H1 (cell line): ENCODE measurements at regions not wholly inside any gene's neighbourhood (a gene's known extent, or its start where the extent isn't known, plus 50 kb on each side); places are given as distances from the start of the nearest gene placed in this dataset.
A peak's percentile ranks its signal among the peaks of the same experiment; 100 is the strongest.

ENCODE experiments used
- CTCF ChIA-PET: fragments of 300-600 bp; sonication (Branson Sonifier 250); formaldehyde crosslinking; loops from one replicate; lab custom pipeline; 2021; ENCODE audit not compliant: partially characterized antibody; lab: Charles Lee
- POLR2A ChIA-PET: fragments of 300-600 bp; sonication (Branson Sonifier 250); formaldehyde crosslinking; loops from one replicate; lab custom pipeline; 2021; ENCODE audit warnings: inconsistent platforms; ENCODE audit not compliant: partially characterized antibody; lab: Charles Lee
- DNase-seq, 2 experiments: peaks; one replicate each; pipeline versions ENCODE4 v3.0.0 to v3.0.0-alpha.2; 2010 to 2022; ENCODE audit warnings: low spot score in 2 of 2, low read depth in 1 of 2, mixed read lengths in 1 of 2
- FAIRE-seq: peaks from 2 replicates; lab custom pipeline; 2011; peaks lifted over from hg19 to GRCh38; lab: Jason Lieb, UNC
- H2AFZ ChIP-seq: 2 replicates; pipeline ENCODE4 v1.8.1; 2012; ENCODE audit warnings: low read length, inconsistent platforms
- H2AK5ac ChIP-seq: 2 replicates; pipeline ENCODE4 v1.6.1; 2013; ENCODE audit warnings: low read depth, low read length
- H2BK120ac ChIP-seq: replicated peaks from 2 replicates; pipeline ENCODE3; 2013; ENCODE audit warnings: low read depth, low read length, inconsistent platforms
- H2BK12ac ChIP-seq: 2 replicates; pipeline ENCODE4 v1.6.1; 2013; ENCODE audit warnings: low read depth, low read length
- H2BK15ac ChIP-seq: 2 replicates; pipeline ENCODE4 v1.6.1; 2013; ENCODE audit warnings: low read length
- H2BK20ac ChIP-seq: 2 replicates; pipeline ENCODE4 v1.6.1; 2013; ENCODE audit warnings: low read length
- H2BK5ac ChIP-seq: 2 replicates; pipeline ENCODE4 v1.6.1; 2013; ENCODE audit warnings: low read depth, low read length
- H3K14ac ChIP-seq: 2 replicates; pipeline ENCODE4 v1.6.1; 2013; ENCODE audit warnings: inconsistent platforms; ENCODE audit not compliant: insufficient read length
- H3K18ac ChIP-seq: 2 replicates; pipeline ENCODE4 v1.6.1; 2013; ENCODE audit warnings: low read length; ENCODE audit errors: extremely low read depth
- H3K23ac ChIP-seq: 2 replicates; pipeline ENCODE4 v1.6.1; 2013; ENCODE audit warnings: inconsistent platforms; ENCODE audit not compliant: insufficient read length
- H3K23me2 ChIP-seq: 2 replicates; pipeline ENCODE4 v1.6.1; 2013; ENCODE audit warnings: low read depth, low read length
- H3K27ac ChIP-seq: 2 replicates; pipeline ENCODE4 v1.6.1; 2011; ENCODE audit warnings: low read depth, low read length, inconsistent platforms
- H3K27me3 ChIP-seq, 4 experiments: replicated peaks in 1 of 4; 1 replicate in 1 of 4; 2 replicates in 3 of 4; pipeline versions ENCODE4 v1.6.1 to v1.8.1; 2011 to 2013; ENCODE audit warnings: low read length in 3 of 4, mild to moderate bottlenecking in 3 of 4, inconsistent platforms in 2 of 4, mixed read lengths in 2 of 4, moderate library complexity in 1 of 4; ENCODE audit not compliant: control insufficient read depth in 3 of 4, insufficient read depth in 3 of 4; ENCODE audit errors: extremely low read depth in 1 of 4
- H3K36me3 ChIP-seq, 4 experiments: 2 replicates each; pipeline versions ENCODE4 v1.6.1 to v1.8.1; 2011 to 2013; ENCODE audit warnings: mild to moderate bottlenecking in 4 of 4, low read length in 3 of 4, moderate library complexity in 2 of 4, control low read depth in 1 of 4, inconsistent platforms in 1 of 4; ENCODE audit not compliant: insufficient read depth in 4 of 4, control insufficient read depth in 2 of 4
- H3K4ac ChIP-seq: replicated peaks from 2 replicates; pipeline ENCODE3; 2013; ENCODE audit warnings: low read length, low read depth, mixed read lengths, inconsistent platforms; ENCODE audit not compliant: insufficient read length
- H3K4me1 ChIP-seq, 4 experiments: replicated peaks in 1 of 4; 1 replicate in 1 of 4; 2 replicates in 3 of 4; pipeline versions ENCODE4 v1.6.1 to v1.8.1; 2011 to 2013; ENCODE audit warnings: low read length in 3 of 4, inconsistent platforms in 2 of 4, mixed read lengths in 1 of 4; ENCODE audit not compliant: insufficient read depth in 4 of 4, control insufficient read depth in 3 of 4
- H3K4me2 ChIP-seq, 2 experiments: 2 replicates each; pipeline versions ENCODE4 v1.6.1 to v1.8.1; 2011 to 2013; ENCODE audit warnings: low read depth in 2 of 2, low read length in 2 of 2, control low read depth in 1 of 2, inconsistent platforms in 1 of 2, mild to moderate bottlenecking in 1 of 2; ENCODE audit not compliant: insufficient read depth in 1 of 2
- H3K4me3 ChIP-seq, 4 experiments: fragments of 200-600, 300-600 bp in 1 of 4; sonication (generic), shearing (Covaris generic), sonication (Bioruptor Twin) in 1 of 4; 2 replicates each; pipeline versions ENCODE4 v1.5.1 to v1.8.1; 2011 to 2016; ENCODE audit warnings: low read length in 4 of 4, low read depth in 3 of 4, control low read depth in 2 of 4, inconsistent platforms in 2 of 4, mild to moderate bottlenecking in 2 of 4, mixed read lengths in 1 of 4, moderate library complexity in 1 of 4; ENCODE audit not compliant: insufficient read depth in 2 of 4; ENCODE audit errors: extremely low read depth in 1 of 4
- H3K56ac ChIP-seq: replicated peaks from 2 replicates; pipeline ENCODE3; 2013; ENCODE audit warnings: low read depth, mild to moderate bottlenecking, mixed read lengths, low read length, inconsistent platforms; ENCODE audit not compliant: insufficient read length
- H3K79me1 ChIP-seq: 2 replicates; pipeline ENCODE4 v1.6.1; 2013; ENCODE audit warnings: low read depth, low read length, control low read depth
- H3K79me2 ChIP-seq, 2 experiments: 2 replicates each; pipeline versions ENCODE4 v1.6.1 to v1.8.1; 2012 to 2013; ENCODE audit warnings: low read length in 2 of 2, mild to moderate bottlenecking in 2 of 2, inconsistent platforms in 1 of 2; ENCODE audit not compliant: insufficient read depth in 2 of 2, control insufficient read depth in 1 of 2
- H3K9ac ChIP-seq, 4 experiments: replicated peaks in 1 of 4; 1 replicate in 1 of 4; 2 replicates in 3 of 4; pipeline versions ENCODE4 v1.6.1 to v1.8.1; 2011 to 2013; ENCODE audit warnings: low read depth in 3 of 4, low read length in 3 of 4, control low read depth in 2 of 4, mild to moderate bottlenecking in 2 of 4, moderate library complexity in 2 of 4, inconsistent platforms in 1 of 4; ENCODE audit errors: extremely low read depth in 1 of 4
- H3K9me3 ChIP-seq, 2 experiments: 2 replicates each; pipeline versions ENCODE4 v1.6.1 to v1.8.1; 2012 to 2013; ENCODE audit warnings: mild to moderate bottlenecking in 2 of 2, moderate library complexity in 2 of 2, control low read depth in 1 of 2, inconsistent platforms in 1 of 2, low read depth in 1 of 2, low read length in 1 of 2, mixed read lengths in 1 of 2; ENCODE audit not compliant: insufficient read depth in 2 of 2
- H4K20me1 ChIP-seq, 2 experiments: replicated peaks in 1 of 2; 2 replicates each; pipeline versions ENCODE3 to v1.8.1; 2011 to 2013; ENCODE audit warnings: inconsistent platforms in 2 of 2, low read length in 2 of 2, mild to moderate bottlenecking in 1 of 2; ENCODE audit not compliant: insufficient read depth in 2 of 2, control insufficient read depth in 1 of 2
- H4K5ac ChIP-seq: 2 replicates; pipeline ENCODE4 v1.6.1; 2013; ENCODE audit warnings: low read length, low read depth, mixed read lengths, inconsistent platforms; ENCODE audit not compliant: insufficient read length
- H4K8ac ChIP-seq: 2 replicates; pipeline ENCODE4 v1.8.0; 2013; ENCODE audit warnings: mild to moderate bottlenecking, moderate library complexity, low read length, inconsistent platforms; ENCODE audit not compliant: insufficient read depth; ENCODE audit errors: extremely low read depth
- H4K91ac ChIP-seq: replicated peaks from 2 replicates; pipeline ENCODE3; 2013; ENCODE audit warnings: low read length, mixed read lengths, inconsistent platforms; ENCODE audit not compliant: insufficient read length
- HDAC2 ChIP-seq, 2 experiments: fragments of 300-600 bp in 1 of 2; sonication (generic) in 1 of 2; IDR thresholded peaks; 2 replicates each; pipeline ENCODE4 v1.6.1; 2011 to 2012; ENCODE audit warnings: low read depth in 2 of 2, low read length in 2 of 2, mild to moderate bottlenecking in 2 of 2, moderate library complexity in 2 of 2, borderline replicate concordance in 1 of 2, inconsistent platforms in 1 of 2
- RNF2 ChIP-seq: fragments of 200-900, 300-1000 bp; sonication (generic); IDR thresholded peaks from 2 replicates; pipeline ENCODE4 v1.7.1; 2016; ENCODE audit warnings: borderline replicate concordance, low read depth, mild to moderate bottlenecking, antibody characterized with exemption, low read length; ENCODE audit not compliant: poor library complexity, severe bottlenecking; ENCODE audit errors: missing control alignments
- WGBS, 2 experiments: shearing (Covaris generic) in 1 of 2; methylation state at CpG; one replicate each; pipeline versions ENCODE4 v1.1.6 to v1.1.7; 2013 to 2015; ENCODE audit warnings: low lambda C conversion rate in 2 of 2, mixed read lengths in 2 of 2, inconsistent platforms in 1 of 2, low coverage in 1 of 2, missing lambda C conversion rate in 1 of 2; ENCODE audit not compliant: insufficient replicate concordance in 2 of 2, insufficient coverage in 1 of 2, insufficient read length in 1 of 2; ENCODE audit errors: extremely low coverage in 1 of 2, missing lambda C conversion rate in 1 of 2; 5-methylcytosine and 5-hydroxymethylcytosine counted together
- TF ChIP-seq, protein P1 (sequence below): IDR thresholded peaks from 2 replicates; pipeline ENCODE4 v1.6.1; 2012; ENCODE audit warnings: low read length, inconsistent platforms

DNA sequence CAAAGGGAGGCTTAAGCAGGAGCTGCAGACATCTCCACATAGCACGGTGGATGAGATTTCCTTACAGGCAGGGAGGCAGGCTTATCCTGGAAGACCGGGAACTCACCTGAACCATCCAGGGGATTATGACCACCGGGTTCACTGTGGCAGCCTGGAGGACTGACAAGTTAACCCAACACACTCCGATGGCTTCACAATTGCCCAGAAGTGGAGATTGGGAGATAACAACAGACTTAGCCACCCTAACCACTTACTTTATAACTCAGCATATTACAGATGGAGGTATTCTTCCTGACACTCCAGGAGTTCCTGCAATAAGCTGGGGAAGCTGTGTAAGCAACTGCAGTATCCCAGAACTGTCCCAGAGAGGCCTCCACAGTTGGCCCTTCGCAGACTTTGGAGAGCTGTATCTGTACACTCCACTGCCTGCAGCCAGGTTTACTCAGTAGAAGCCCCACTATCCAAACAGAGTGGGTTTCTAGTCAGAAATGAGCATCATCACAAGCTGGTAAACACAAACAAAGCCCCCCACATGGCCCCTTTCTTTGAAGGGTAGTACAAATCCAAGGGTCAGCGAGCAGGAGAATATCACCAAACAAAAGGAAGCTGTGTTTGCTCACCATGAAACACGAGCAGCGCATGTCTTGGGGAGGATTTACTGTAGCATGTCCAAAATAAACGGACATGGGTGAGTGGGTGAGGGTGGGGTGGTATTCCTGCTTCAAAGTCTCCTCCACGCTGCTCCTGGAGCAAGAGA, 462.2 kb downstream of the RASEF start:
- POLR2A ChIA-PET: no interaction called here
- DNase-seq: no peak
- no peaks in the 10 kb centered on the region for H4K20me1 ChIP-seq
- H4K5ac ChIP-seq: no peak overlapping the region
- H3K23me2 ChIP-seq: no peaks in the 10 kb centered on the region; the same call in 1 of the 2 replicates
- H2BK120ac ChIP-seq: no peak overlapping the region
- H2BK15ac ChIP-seq: no peak overlapping the region
- H3K4ac ChIP-seq: no peak overlapping the region
- no peaks in the 10 kb centered on the region for H3K4me1 ChIP-seq
- no peak overlapping the region; a peak in 1 of 7 replicates for H3K9ac ChIP-seq
- H2AFZ ChIP-seq: peak overlapping the region; percentile 81; the same call in 1 of the 2 replicates
- H3K27me3 ChIP-seq: no peaks in the 10 kb centered on the region
- no peaks in the 10 kb centered on the region for H3K9me3 ChIP-seq
- WGBS, 2 experiments: 91% methylated on average over 10 of the region's 10 CpGs; no CpG with 5 or more reads in 1 of the 2 experiments
- H3K4me3 ChIP-seq: no peak overlapping the region
- no peak overlapping the region for H2BK20ac ChIP-seq
- H2BK5ac ChIP-seq: no peak overlapping the region
- no peaks in the 10 kb centered on the region; the same call in 1 of the 2 replicates for H3K79me1 ChIP-seq
- TF ChIP-seq RNF2 (no peak), HDAC2 (IDR thresholded peaks at IDR 0.05; ENCODE audit: borderline replicate concordance in 1 of 2, low read depth in 2 of 2, low read length in 2 of 2) (no peak)
- TF ChIP-seq, protein P1, sequence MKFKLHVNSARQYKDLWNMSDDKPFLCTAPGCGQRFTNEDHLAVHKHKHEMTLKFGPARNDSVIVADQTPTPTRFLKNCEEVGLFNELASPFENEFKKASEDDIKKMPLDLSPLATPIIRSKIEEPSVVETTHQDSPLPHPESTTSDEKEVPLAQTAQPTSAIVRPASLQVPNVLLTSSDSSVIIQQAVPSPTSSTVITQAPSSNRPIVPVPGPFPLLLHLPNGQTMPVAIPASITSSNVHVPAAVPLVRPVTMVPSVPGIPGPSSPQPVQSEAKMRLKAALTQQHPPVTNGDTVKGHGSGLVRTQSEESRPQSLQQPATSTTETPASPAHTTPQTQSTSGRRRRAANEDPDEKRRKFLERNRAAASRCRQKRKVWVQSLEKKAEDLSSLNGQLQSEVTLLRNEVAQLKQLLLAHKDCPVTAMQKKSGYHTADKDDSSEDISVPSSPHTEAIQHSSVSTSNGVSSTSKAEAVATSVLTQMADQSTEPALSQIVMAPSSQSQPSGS: no peak
- H3K79me2 ChIP-seq: no peaks in the 10 kb centered on the region
- FAIRE-seq: no peak
- no peak overlapping the region for H3K56ac ChIP-seq
- no peak overlapping the region for H2BK12ac ChIP-seq
- H3K23ac ChIP-seq: no peak overlapping the region
- no peak overlapping the region for H4K91ac ChIP-seq
- H4K8ac ChIP-seq: peak overlapping the region; percentile 57; the same call in 1 of the 2 replicates
- no peak overlapping the region for H3K14ac ChIP-seq
- no peak overlapping the region for H3K4me2 ChIP-seq
- H3K27ac ChIP-seq: no peak overlapping the region
- CTCF ChIA-PET: interaction anchor here (0.6 to 2.1 kb wide), 5 partner anchors 9 to 633 kb away, joined by 3 to 6 read pairs (median 3); no protein-coding TSS in a partner anchor
- H2AK5ac ChIP-seq: no peak overlapping the region
- no peak overlapping the region for H3K18ac ChIP-seq
- H3K36me3 ChIP-seq: no peaks in the 10 kb centered on the region
